DMS79 (cell line): ENCODE measurements at regions not wholly inside any gene's neighbourhood (a gene's known extent, or its start where the extent isn't known, plus 50 kb on each side); places are given as distances from the start of the nearest gene placed in this dataset.
"Not testable (repeated sequence)": the region's sequence is repeated elsewhere in the genome, so short reads cannot be mapped to it uniquely, and the experiment has no call there.

Source experiments
- DNase-seq: peaks from one replicate; lab custom pipeline; 2025; lab: John Stamatoyannopoulos, UW

- no peak for DNase-seq
Measured at GRCh38 chr11:42840860-42841259, 470.9 kb upstream of the API5 start.

GRCh38 chr11:42841556-42841955 lies 470.2 kb upstream of the API5 start:
- DNase-seq: no peak

- no peak for DNase-seq
Measured at GRCh38 chr11:42849362-42849761, 462.4 kb upstream of the API5 start.

- DNase-seq: no peak
Measured at GRCh38 chr11:42857344-42857743, 454.5 kb upstream of the API5 start.

- no peak for DNase-seq
Measured at GRCh38 chr11:42870480-42870879, 441.3 kb upstream of the API5 start.

GRCh38 chr11:42873800-42874405 lies 437.9 kb upstream of the API5 start:
- DNase-seq: not testable (repeated sequence)

GRCh38 chr11:42881335-42881734 lies 430.5 kb upstream of the API5 start:
- not testable (repeated sequence) for DNase-seq

GRCh38 chr11:42890773-42891172 lies 421.0 kb upstream of the API5 start:
- no peak for DNase-seq

GRCh38 chr11:42901084-42901483 lies 410.7 kb upstream of the API5 start:
- no peak for DNase-seq

GRCh38 chr11:42906226-42906625 lies 405.6 kb upstream of the API5 start:
- no peak for DNase-seq

GRCh38 chr11:42913731-42914130 lies 398.1 kb upstream of the API5 start:
- DNase-seq: no peak

GRCh38 chr11:42923651-42924050 lies 388.1 kb upstream of the API5 start:
- no peak for DNase-seq

- no peak for DNase-seq
Measured at GRCh38 chr11:42925916-42926315, 385.9 kb upstream of the API5 start.

- DNase-seq: no peak
Measured at GRCh38 chr11:42947405-42947804, 364.4 kb upstream of the API5 start.

GRCh38 chr11:42949738-42950376 lies 361.9 kb upstream of the API5 start:
- not testable (repeated sequence) for DNase-seq

- no peak for DNase-seq
Measured at GRCh38 chr11:42951266-42951665, 360.5 kb upstream of the API5 start.

GRCh38 chr11:42957831-42958230 lies 354.0 kb upstream of the API5 start:
- DNase-seq: no peak

- no peak for DNase-seq
Measured at GRCh38 chr11:42958635-42959034, 353.2 kb upstream of the API5 start.

- no peak for DNase-seq
Measured at GRCh38 chr11:42960521-42961088, 351.2 kb upstream of the API5 start.

GRCh38 chr11:42967653-42968052 lies 344.1 kb upstream of the API5 start:
- no peak for DNase-seq

GRCh38 chr11:42972741-42973140 lies 339.1 kb upstream of the API5 start:
- DNase-seq: no peak

GRCh38 chr11:42974510-42975179 lies 337.2 kb upstream of the API5 start:
- DNase-seq: no peak

GRCh38 chr11:42975180-42975529 lies 336.6 kb upstream of the API5 start:
- DNase-seq: no peak
